Tibial nerve (tissue), 4 donors: ENCODE measurements at regions not wholly inside any gene's neighbourhood (a gene's known extent, or its start where the extent isn't known, plus 50 kb on each side); places are given as distances from the start of the nearest gene placed in this dataset.

ENCODE experiments used
- DNase-seq, 2 donors: peaks; one replicate each; pipeline ENCODE4 v3.0.0-alpha.2; 2019; ENCODE audit warnings: low spot score in 2 of 2
- H3K27ac ChIP-seq, 4 donors: fragments of 200-600 bp; sonication (generic) in 3 of 4; one replicate each; pipeline ENCODE4 v1.5.1; 2017 to 2019; ENCODE audit warnings: mild to moderate bottlenecking in 1 of 4
- H3K27me3 ChIP-seq, 2 donors: fragments of 200-600 bp; sonication (generic) in 1 of 2; one replicate each; pipeline versions ENCODE4 v1.5.1 to v1.6.0; 2017 to 2019
- H3K36me3 ChIP-seq, 3 donors: fragments of 200-600 bp; sonication (generic); one replicate each; pipeline ENCODE4 v1.5.1; 2018 to 2019
- H3K4me1 ChIP-seq, 4 donors: fragments of 200-600 bp; sonication (generic) in 3 of 4; one replicate each; pipeline ENCODE4 v1.5.1; 2017 to 2019
- H3K4me3 ChIP-seq, 4 donors: fragments of 200-600 bp; sonication (generic) in 3 of 4; one replicate each; pipeline ENCODE4 v1.5.1; 2017 to 2019; ENCODE audit warnings: mild to moderate bottlenecking in 1 of 4, moderate library complexity in 1 of 4
- H3K9me3 ChIP-seq, 4 donors: fragments of 200-600 bp; sonication (generic) in 3 of 4; one replicate each; pipeline ENCODE4 v1.5.1; 2017 to 2019
- CTCF ChIP-seq, 5 experiments: fragments of 200-600 bp in 3 of 5; fragments of 450-650 bp in 2 of 5; sonication (generic) in 3 of 5; IDR thresholded peaks; one replicate each; pipeline ENCODE4 v1.5.1; 2016 to 2019; ENCODE audit warnings: antibody characterized with exemption in 5 of 5, mild to moderate bottlenecking in 3 of 5, moderate library complexity in 2 of 5
- EP300 ChIP-seq, 2 donors: sonication (generic); formaldehyde crosslinking; IDR thresholded peaks; one replicate each; pipeline ENCODE4 v1.6.1; 2017; ENCODE audit warnings: antibody characterized with exemption in 2 of 2, mild to moderate bottlenecking in 1 of 2
- POLR2A ChIP-seq, 2 donors: fragments of 450-650 bp; IDR thresholded peaks; one replicate each; pipeline ENCODE4 v1.6.1; 2017; ENCODE audit warnings: antibody characterized with exemption in 2 of 2, mild to moderate bottlenecking in 2 of 2, moderate library complexity in 2 of 2
- WGBS, 2 donors: methylation state at CpG; one replicate each; pipeline ENCODE4 v1.1.5; 2018; 5-methylcytosine and 5-hydroxymethylcytosine counted together

GRCh38 chr5:9957214-9957613 is 292.5 kb downstream of the ATPSCKMT start:
- no peak overlapping the region for H3K4me3 ChIP-seq
- peaks cover 0 to 4% (median 0%) of the 10 kb centered on the region in 4 donors for H3K9me3 ChIP-seq
- no peak for TF ChIP-seq CTCF (IDR thresholded peaks at IDR 0.05)
- no peak for TF ChIP-seq POLR2A (IDR thresholded peaks at IDR 0.05)
- TF ChIP-seq EP300 (IDR thresholded peaks at IDR 0.05) = no peak
- no peaks in the 10 kb centered on the region for H3K27me3 ChIP-seq
- H3K36me3 ChIP-seq = no peaks in the 10 kb centered on the region
- DNase-seq = no peak
- 69 to 73% methylated on average over 1 of the region's 1 CpG for WGBS, 2 donors
- H3K4me1 ChIP-seq = no peaks in the 10 kb centered on the region
- no peak overlapping the region for H3K27ac ChIP-seq

GRCh38 chr5:9956725-9957124 is 293.0 kb downstream of the ATPSCKMT start:
- no peak overlapping the region for H3K27ac ChIP-seq
- TF ChIP-seq EP300 (IDR thresholded peaks at IDR 0.05) (no peak), POLR2A (IDR thresholded peaks at IDR 0.05) (no peak), CTCF (IDR thresholded peaks at IDR 0.05) (no peak)
- H3K36me3 ChIP-seq = no peaks in the 10 kb centered on the region
- H3K4me3 ChIP-seq = no peak overlapping the region
- H3K4me1 ChIP-seq = no peaks in the 10 kb centered on the region
- no peak for DNase-seq
- peaks cover 0 to 4% (median 0%) of the 10 kb centered on the region in 4 donors for H3K9me3 ChIP-seq
- no peaks in the 10 kb centered on the region for H3K27me3 ChIP-seq

GRCh38 chr5:9955586-9955985 is 294.1 kb downstream of the ATPSCKMT start:
- H3K4me1 ChIP-seq = no peaks in the 10 kb centered on the region
- H3K4me3 ChIP-seq = no peak overlapping the region
- 84 to 93% methylated on average over 3 of the region's 3 CpGs for WGBS, 2 donors
- DNase-seq = no peak
- no peaks in the 10 kb centered on the region for H3K27me3 ChIP-seq
- no peak for TF ChIP-seq CTCF (IDR thresholded peaks at IDR 0.05)
- TF ChIP-seq POLR2A (IDR thresholded peaks at IDR 0.05) = no peak
- TF ChIP-seq EP300 (IDR thresholded peaks at IDR 0.05) = no peak
- peaks cover 0 to 4% (median 0%) of the 10 kb centered on the region in 4 donors for H3K9me3 ChIP-seq
- no peak overlapping the region for H3K27ac ChIP-seq
- no peaks in the 10 kb centered on the region for H3K36me3 ChIP-seq

- Histone ChIP-seq H3K27ac (no peak overlapping the region), H3K4me1 (no peaks in the 10 kb centered on the region), H3K4me3 (no peak overlapping the region), H3K36me3 (no peaks in the 10 kb centered on the region), H3K27me3 (no peaks in the 10 kb centered on the region), H3K9me3 (peaks cover 0 to 3% (median 0%) of the 10 kb centered on the region in 4 donors)
- no peak for DNase-seq
- TF ChIP-seq CTCF (IDR thresholded peaks at IDR 0.05) (no peak), POLR2A (IDR thresholded peaks at IDR 0.05) (no peak), EP300 (IDR thresholded peaks at IDR 0.05) (no peak)
- WGBS, 2 donors = 67 to 72% methylated on average over 2 of the region's 2 CpGs
Observed at GRCh38 chr5:9954869-9955268, 294.8 kb downstream of the ATPSCKMT start.

- H3K9me3 ChIP-seq = no peaks in the 10 kb centered on the region
- H3K4me1 ChIP-seq = no peaks in the 10 kb centered on the region
- H3K4me3 ChIP-seq = no peak overlapping the region
- TF ChIP-seq CTCF (IDR thresholded peaks at IDR 0.05) (no peak), POLR2A (IDR thresholded peaks at IDR 0.05) (no peak), EP300 (IDR thresholded peaks at IDR 0.05) (no peak)
- no peak for DNase-seq
- H3K36me3 ChIP-seq = no peaks in the 10 kb centered on the region
- 85 to 90% methylated on average over 2 of the region's 2 CpGs for WGBS, 2 donors
- H3K27me3 ChIP-seq = no peaks in the 10 kb centered on the region
- no peak overlapping the region for H3K27ac ChIP-seq
Observed at GRCh38 chr5:9953691-9954090, 296.0 kb downstream of the ATPSCKMT start.
